ENCODE measurements at regions not wholly inside any gene's neighbourhood (a gene's known extent, or its start where the extent isn't known, plus 50 kb on each side); places are given as distances from the start of the nearest gene placed in this dataset.

GRCh38 chr9:82637368-82637767, 425.6 kb downstream of the RASEF start:
- no peak overlapping the region for H3K4me3 ChIP-seq (ENCODE audit: insufficient read depth, low read length, poor library complexity, severe bottlenecking)
- H3K9me2 ChIP-seq (replicated peaks; ENCODE audit: insufficient read depth, low read length), result no peaks in the 10 kb centered on the region
- H3F3A ChIP-seq (ENCODE audit: insufficient read depth), result no peaks in the 10 kb centered on the region
- no peaks in the 10 kb centered on the region for H3K27me3 ChIP-seq (ENCODE audit: low read length)
- H3K36me3 ChIP-seq (ENCODE audit: low read length), result no peaks in the 10 kb centered on the region
- no peak overlapping the region for H3K4me2 ChIP-seq (ENCODE audit: low read depth, low read length, poor library complexity, severe bottlenecking)
- TF ChIP-seq CTCF (IDR thresholded peaks at IDR 0.05; ENCODE audit: insufficient read depth, low read length, poor library complexity, severe bottlenecking), result no peak
- TF ChIP-seq EZH2phosphoT487 (conservative IDR thresholded peaks at IDR 0.05; ENCODE audit: low read length), result no peak
- H4K20me1 ChIP-seq (ENCODE audit: low read depth, low read length), result no peaks in the 10 kb centered on the region
- no peaks in the 10 kb centered on the region for H3K79me2 ChIP-seq (ENCODE audit: insufficient read depth, low read length)
- no peak overlapping the region for H3K27ac ChIP-seq (ENCODE audit: low read depth, low read length)
- H3K9me3 ChIP-seq (ENCODE audit: insufficient read depth, low read length), result no peaks in the 10 kb centered on the region
- H3K9ac ChIP-seq (ENCODE audit: low read length), result no peak overlapping the region
- no peak overlapping the region for H2AFZ ChIP-seq (ENCODE audit: low read depth, low read length, severe bottlenecking)

GRCh38 chr9:82645600-82645999, 417.3 kb downstream of the RASEF start:
- Histone ChIP-seq H3K79me2 (ENCODE audit: insufficient read depth, low read length) (no peaks in the 10 kb centered on the region), H3K27me3 (ENCODE audit: low read length) (no peaks in the 10 kb centered on the region), H3K4me2 (ENCODE audit: low read depth, low read length, poor library complexity, severe bottlenecking) (no peak overlapping the region), H3K27ac (ENCODE audit: low read depth, low read length) (no peak overlapping the region), H4K20me1 (ENCODE audit: low read depth, low read length) (no peaks in the 10 kb centered on the region), H2AFZ (ENCODE audit: low read depth, low read length, severe bottlenecking) (no peak overlapping the region), H3K36me3 (ENCODE audit: low read length) (no peaks in the 10 kb centered on the region), H3K9ac (ENCODE audit: low read length) (no peak overlapping the region), H3K9me3 (ENCODE audit: insufficient read depth, low read length) (no peaks in the 10 kb centered on the region), H3F3A (ENCODE audit: insufficient read depth) (no peaks in the 10 kb centered on the region), H3K9me2 (replicated peaks; ENCODE audit: insufficient read depth, low read length) (no peaks in the 10 kb centered on the region), H3K4me3 (ENCODE audit: insufficient read depth, low read length, poor library complexity, severe bottlenecking) (no peak overlapping the region)
- TF ChIP-seq EZH2phosphoT487 (conservative IDR thresholded peaks at IDR 0.05; ENCODE audit: low read length) (no peak), CTCF (IDR thresholded peaks at IDR 0.05; ENCODE audit: insufficient read depth, low read length, poor library complexity, severe bottlenecking) (no peak)

- no peaks in the 10 kb centered on the region for H3K79me2 ChIP-seq (ENCODE audit: insufficient read depth, low read length)
- H3K4me3 ChIP-seq (ENCODE audit: insufficient read depth, low read length, poor library complexity, severe bottlenecking), result no peak overlapping the region
- H2AFZ ChIP-seq (ENCODE audit: low read depth, low read length, severe bottlenecking), result no peak overlapping the region
- no peaks in the 10 kb centered on the region for H3F3A ChIP-seq (ENCODE audit: insufficient read depth)
- no peaks in the 10 kb centered on the region for H3K36me3 ChIP-seq (ENCODE audit: low read length)
- H4K20me1 ChIP-seq (ENCODE audit: low read depth, low read length), result no peaks in the 10 kb centered on the region
- no peaks in the 10 kb centered on the region for H3K9me3 ChIP-seq (ENCODE audit: insufficient read depth, low read length)
- H3K9me2 ChIP-seq (replicated peaks; ENCODE audit: insufficient read depth, low read length), result no peaks in the 10 kb centered on the region
- H3K27me3 ChIP-seq (ENCODE audit: low read length), result no peaks in the 10 kb centered on the region
- no peak overlapping the region for H3K4me2 ChIP-seq (ENCODE audit: low read depth, low read length, poor library complexity, severe bottlenecking)
- H3K9ac ChIP-seq (ENCODE audit: low read length), result no peak overlapping the region
- H3K27ac ChIP-seq (ENCODE audit: low read depth, low read length), result no peak overlapping the region
- TF ChIP-seq CTCF (IDR thresholded peaks at IDR 0.05; ENCODE audit: insufficient read depth, low read length, poor library complexity, severe bottlenecking) (no peak), EZH2phosphoT487 (conservative IDR thresholded peaks at IDR 0.05; ENCODE audit: low read length) (no peak)
Observed at GRCh38 chr9:82650368-82650767, 412.6 kb downstream of the RASEF start.
